ENCODE measurements at regions not wholly inside any gene's neighbourhood (a gene's known extent, or its start where the extent isn't known, plus 50 kb on each side); places are given as distances from the start of the nearest gene placed in this dataset.

GRCh38 chr11:119529063-119529845 is 106.3 kb upstream of the THY1 start:
- no peaks in the 10 kb centered on the region for H3K27me3 ChIP-seq
- no peak overlapping the region for H3K9ac ChIP-seq
- H3K27ac ChIP-seq: no peak overlapping the region
- H4K20me1 ChIP-seq: no peaks in the 10 kb centered on the region
- no peak overlapping the region for H3K4me2 ChIP-seq
- H3K4me3 ChIP-seq: no peak overlapping the region
- H3K4me1 ChIP-seq: peaks cover 0 to 26% (median 14%) of the 10 kb centered on the region in 10 experiments; a peak in 12 of 20 replicates
- TF ChIP-seq Cebpa-rat (IDR thresholded peaks at IDR 0.05): no peak
- H3K9me3 ChIP-seq (replicated peaks in 1 of 11): no peaks in the 10 kb centered on the region
- no peaks in the 10 kb centered on the region for H3K36me3 ChIP-seq

- Histone ChIP-seq H3K4me1 (peaks cover 0 to 25% (median 14%) of the 10 kb centered on the region in 10 experiments; a peak in 12 of 20 replicates), H3K4me3 (no peak overlapping the region), H3K27ac (peak overlapping the region in 4 of 11 experiments; percentile 6 to 62 (median 48); a peak in 5 of 22 replicates), H3K36me3 (no peaks in the 10 kb centered on the region), H3K9me3 (replicated peaks in 1 of 11) (no peaks in the 10 kb centered on the region), H4K20me1 (no peaks in the 10 kb centered on the region), H3K4me2 (peak overlapping the region in 6 of 11 experiments; percentile 9 to 82 (median 74); a peak in 10 of 22 replicates), H3K27me3 (no peaks in the 10 kb centered on the region), H3K9ac (no peak overlapping the region; a peak in 1 of 22 replicates)
- TF ChIP-seq Cebpa-rat (IDR thresholded peaks at IDR 0.05): no peak
Observed at GRCh38 chr11:119525867-119526196, 102.9 kb upstream of the THY1 start.

GRCh38 chr11:119525180-119525866 is 102.4 kb upstream of the THY1 start:
- Histone ChIP-seq H3K9me3 (replicated peaks in 1 of 11) (no peaks in the 10 kb centered on the region), H3K4me2 (peak overlapping the region in 7 of 11 experiments; percentile 9 to 82 (median 69); a peak in 12 of 22 replicates), H3K27me3 (no peaks in the 10 kb centered on the region), H4K20me1 (no peaks in the 10 kb centered on the region), H3K36me3 (no peaks in the 10 kb centered on the region), H3K9ac (peak overlapping the region in 1 of 11 experiments; percentile 31; a peak in 3 of 22 replicates), H3K4me1 (peaks cover 0 to 25% (median 14%) of the 10 kb centered on the region in 10 experiments; a peak in 12 of 20 replicates), H3K4me3 (no peak overlapping the region), H3K27ac (peak overlapping the region in 4 of 11 experiments; percentile 6 to 62 (median 48); a peak in 6 of 22 replicates)
- TF ChIP-seq Cebpa-rat (IDR thresholded peaks at IDR 0.05): no peak

- Histone ChIP-seq H3K4me3 (no peak overlapping the region), H3K9me3 (replicated peaks in 1 of 11) (no peaks in the 10 kb centered on the region), H3K4me1 (peaks cover 0 to 25% (median 14%) of the 10 kb centered on the region in 10 experiments; a peak in 12 of 20 replicates), H3K4me2 (no peak overlapping the region; a peak in 2 of 22 replicates), H3K36me3 (no peaks in the 10 kb centered on the region), H3K9ac (no peak overlapping the region), H4K20me1 (no peaks in the 10 kb centered on the region), H3K27me3 (no peaks in the 10 kb centered on the region), H3K27ac (0 out of 22 replicates have a peak overlapping the region, but pooled peaks of 1 of the 11 experiments have one; percentile 10)
- no peak for TF ChIP-seq Cebpa-rat (IDR thresholded peaks at IDR 0.05)
Observed at GRCh38 chr11:119523539-119524157, 100.7 kb upstream of the THY1 start.

- Histone ChIP-seq H3K4me3 (no peak overlapping the region), H4K20me1 (no peaks in the 10 kb centered on the region), H3K27me3 (no peaks in the 10 kb centered on the region), H3K4me1 (peaks cover 0 to 25% (median 14%) of the 10 kb centered on the region in 10 experiments; a peak in 12 of 20 replicates), H3K9me3 (replicated peaks in 1 of 11) (no peaks in the 10 kb centered on the region), H3K36me3 (no peaks in the 10 kb centered on the region), H3K27ac (no peak overlapping the region), H3K9ac (no peak overlapping the region), H3K4me2 (no peak overlapping the region)
- no peak for TF ChIP-seq Cebpa-rat (IDR thresholded peaks at IDR 0.05)
Observed at GRCh38 chr11:119522609-119523008, 99.6 kb upstream of the THY1 start.

- H3K4me3 ChIP-seq: no peak overlapping the region
- no peaks in the 10 kb centered on the region for H4K20me1 ChIP-seq
- H3K27ac ChIP-seq: no peak overlapping the region; a peak in 1 of 22 replicates
- peaks cover 0 to 25% (median 14%) of the 10 kb centered on the region in 10 experiments; a peak in 12 of 20 replicates for H3K4me1 ChIP-seq
- H3K4me2 ChIP-seq: no peak overlapping the region
- H3K9me3 ChIP-seq (replicated peaks in 1 of 11): no peaks in the 10 kb centered on the region
- H3K9ac ChIP-seq: no peak overlapping the region
- H3K36me3 ChIP-seq: no peaks in the 10 kb centered on the region
- H3K27me3 ChIP-seq: no peaks in the 10 kb centered on the region
- TF ChIP-seq Cebpa-rat (IDR thresholded peaks at IDR 0.05): no peak
Observed at GRCh38 chr11:119521551-119521950, 98.6 kb upstream of the THY1 start.

- H3K4me3 ChIP-seq: no peak overlapping the region
- no peak overlapping the region for H3K27ac ChIP-seq
- H3K36me3 ChIP-seq: no peaks in the 10 kb centered on the region
- H3K27me3 ChIP-seq: no peaks in the 10 kb centered on the region
- H3K9me3 ChIP-seq (replicated peaks in 1 of 11): no peaks in the 10 kb centered on the region
- peaks cover 0 to 22% (median 13%) of the 10 kb centered on the region in 10 experiments; a peak in 12 of 20 replicates for H3K4me1 ChIP-seq
- no peak overlapping the region for H3K9ac ChIP-seq
- H3K4me2 ChIP-seq: no peak overlapping the region
- TF ChIP-seq Cebpa-rat (IDR thresholded peaks at IDR 0.05): no peak
- no peaks in the 10 kb centered on the region for H4K20me1 ChIP-seq
Observed at GRCh38 chr11:119520966-119521365, 98.0 kb upstream of the THY1 start.

- Histone ChIP-seq H3K4me1 (peaks cover 0 to 17% (median 9%) of the 10 kb centered on the region in 10 experiments; a peak in 12 of 20 replicates), H3K36me3 (no peaks in the 10 kb centered on the region), H3K27ac (no peak overlapping the region), H3K27me3 (no peaks in the 10 kb centered on the region), H4K20me1 (no peaks in the 10 kb centered on the region), H3K4me2 (no peak overlapping the region), H3K4me3 (no peak overlapping the region), H3K9ac (no peak overlapping the region), H3K9me3 (replicated peaks in 1 of 11) (no peaks in the 10 kb centered on the region)
- no peak for TF ChIP-seq Cebpa-rat (IDR thresholded peaks at IDR 0.05)
Observed at GRCh38 chr11:119520400-119520799, 97.4 kb upstream of the THY1 start.

- Histone ChIP-seq H4K20me1 (no peaks in the 10 kb centered on the region), H3K27ac (no peak overlapping the region), H3K9me3 (replicated peaks in 1 of 11) (no peaks in the 10 kb centered on the region), H3K4me3 (no peak overlapping the region), H3K36me3 (no peaks in the 10 kb centered on the region), H3K4me2 (no peak overlapping the region), H3K9ac (no peak overlapping the region), H3K4me1 (peaks cover 0 to 10% (median 3%) of the 10 kb centered on the region in 10 experiments; a peak in 12 of 20 replicates), H3K27me3 (no peaks in the 10 kb centered on the region)
- no peak for TF ChIP-seq Cebpa-rat (IDR thresholded peaks at IDR 0.05)
Observed at GRCh38 chr11:119519796-119520195, 96.8 kb upstream of the THY1 start.

Data from BLaER1 treated with 17β-estradiol and CSF1 and Interleukin-3, amounts not matched to agents 10 nM and 100 nM (cell line).